GM18861 (cell line): ENCODE measurements at regions not wholly inside any gene's neighbourhood (a gene's known extent, or its start where the extent isn't known, plus 50 kb on each side); places are given as distances from the start of the nearest gene placed in this dataset.
"Not testable (repeated sequence)": the region's sequence is repeated elsewhere in the genome, so short reads cannot be mapped to it uniquely, and the experiment has no call there.

Experiments
- ATAC-seq: cut with Tn5 transposase; IDR thresholded peaks from one replicate; pipeline ENCODE4 v1.9.1; 2021; ENCODE audit not compliant: unreplicated experiment

DNA sequence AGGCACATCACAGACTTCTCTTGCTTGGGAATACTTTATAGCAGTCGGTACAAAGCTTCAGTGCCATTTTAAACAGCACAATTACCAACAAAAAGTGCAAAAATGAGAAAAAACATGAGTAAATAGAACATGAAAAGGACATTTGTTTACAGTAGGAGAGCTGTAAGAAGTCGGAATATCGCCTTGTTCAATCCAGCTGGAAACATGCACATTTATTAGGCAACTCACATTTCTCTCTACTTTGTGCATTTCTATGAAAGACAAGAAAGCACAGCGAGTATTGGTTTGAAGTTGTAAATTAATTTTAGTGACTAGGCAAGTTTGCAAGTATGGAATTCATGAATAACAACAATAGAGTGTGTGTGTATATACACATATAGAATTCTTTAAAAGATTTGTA lies 484.7 kb downstream of the DACH1 start:
- ATAC-seq: no peak

DNA sequence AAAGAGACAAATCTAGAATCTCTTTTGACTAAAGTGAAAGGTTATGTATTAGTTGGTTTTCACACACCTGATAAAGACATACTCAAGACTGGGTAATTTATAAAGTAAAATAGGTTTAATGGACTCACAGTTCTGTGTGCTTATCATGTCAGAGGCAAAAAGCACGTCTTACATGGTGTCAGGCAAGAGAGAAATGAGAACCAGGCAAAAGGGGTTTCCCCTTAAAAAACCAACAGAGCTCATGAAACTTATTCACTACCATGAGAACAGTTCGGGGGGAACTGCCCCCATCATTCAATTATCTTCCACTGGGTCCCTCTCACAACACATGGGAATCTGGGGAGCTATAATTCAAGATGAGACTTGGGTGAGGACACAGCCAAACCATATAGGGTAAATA lies 486.8 kb downstream of the DACH1 start:
- ATAC-seq: no peak

DNA sequence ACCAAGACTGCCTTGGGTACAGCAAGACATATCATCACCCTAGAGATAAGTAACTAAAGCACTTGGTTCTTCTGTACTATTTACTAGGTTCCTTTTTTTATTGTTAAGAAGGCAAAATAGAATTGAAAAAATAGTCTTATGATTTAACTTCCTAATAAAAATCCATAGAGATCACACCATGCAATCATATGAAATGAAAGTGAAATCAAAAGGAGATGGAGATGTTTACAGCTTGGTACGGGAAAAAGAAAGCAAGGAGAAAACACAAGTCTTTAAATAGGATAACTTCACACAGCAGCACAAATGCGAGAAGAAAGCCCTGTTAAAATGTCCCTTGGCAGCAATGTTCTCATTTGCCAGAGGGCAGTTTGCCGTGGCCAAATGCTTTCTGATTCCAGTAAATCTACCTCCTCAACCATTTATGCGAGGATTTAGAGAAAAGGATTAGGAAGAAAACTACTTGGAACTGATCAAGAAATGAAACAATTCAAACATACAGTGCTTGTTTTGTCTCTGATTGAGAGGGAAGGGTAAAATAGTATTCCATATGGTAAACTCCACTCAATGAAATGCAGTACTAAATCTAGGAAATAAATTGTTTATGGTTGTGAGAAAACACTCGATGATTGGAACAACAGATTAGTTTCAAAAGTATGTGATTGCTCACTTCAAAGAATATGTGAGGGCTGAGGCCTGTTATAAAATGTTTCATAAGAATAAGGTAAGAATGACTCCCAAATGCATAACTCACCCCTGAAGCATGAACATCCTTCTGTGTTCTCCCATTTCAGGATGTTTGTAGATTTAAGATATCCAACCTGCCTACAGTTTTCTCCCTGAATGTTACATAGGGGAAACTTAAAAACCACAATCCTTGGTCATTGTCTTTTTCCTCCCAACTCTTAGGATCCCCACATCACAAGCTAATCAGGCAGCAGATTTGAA lies 487.8 kb downstream of the DACH1 start:
- ATAC-seq: no peak

DNA sequence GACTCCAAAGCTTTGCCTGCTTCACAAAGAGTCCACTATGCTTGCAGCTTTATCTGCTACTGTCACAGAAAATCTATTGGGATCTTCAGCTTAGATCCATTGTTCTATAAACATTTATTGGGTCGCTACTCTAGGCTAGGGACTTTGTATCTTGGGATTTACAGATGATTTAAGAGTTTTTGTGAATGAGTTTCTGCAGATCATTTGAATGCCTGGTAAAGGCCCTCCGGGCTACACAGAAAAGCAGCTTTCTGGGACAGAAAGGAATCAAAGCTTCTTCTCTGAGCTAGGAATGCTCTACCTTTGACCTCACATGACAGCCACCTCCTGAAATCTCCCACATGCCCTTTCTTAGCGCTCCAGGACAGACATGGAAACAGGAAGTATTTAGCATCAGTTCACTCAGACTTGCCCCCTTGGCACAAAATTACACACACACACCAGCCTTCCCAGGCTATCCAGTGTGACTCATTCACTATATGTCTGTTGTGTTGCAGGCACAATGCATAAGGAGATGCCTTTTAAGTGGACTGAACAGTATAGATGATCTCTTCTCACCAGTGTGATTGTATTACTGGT lies 492.4 kb downstream of the DACH1 start:
- ATAC-seq: no peak

DNA sequence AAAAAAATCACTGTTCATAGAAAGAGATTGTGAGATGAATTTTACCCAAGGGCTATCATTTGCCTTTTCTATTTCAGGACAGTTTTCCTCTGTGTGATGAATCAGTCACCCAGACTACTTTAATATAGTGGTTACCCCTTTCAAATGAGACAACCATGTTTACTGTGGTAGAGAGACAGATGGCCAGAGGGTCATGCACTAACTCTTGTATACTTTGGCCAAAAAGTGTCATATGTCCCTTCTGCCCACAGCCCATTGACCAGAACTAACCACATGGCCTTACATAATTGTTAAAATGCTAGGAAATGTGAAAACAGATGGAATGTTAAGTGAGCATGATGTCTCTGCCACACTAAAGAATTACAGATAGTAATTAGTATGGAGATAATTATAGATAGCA lies 498.7 kb downstream of the DACH1 start:
- no peak for ATAC-seq

DNA sequence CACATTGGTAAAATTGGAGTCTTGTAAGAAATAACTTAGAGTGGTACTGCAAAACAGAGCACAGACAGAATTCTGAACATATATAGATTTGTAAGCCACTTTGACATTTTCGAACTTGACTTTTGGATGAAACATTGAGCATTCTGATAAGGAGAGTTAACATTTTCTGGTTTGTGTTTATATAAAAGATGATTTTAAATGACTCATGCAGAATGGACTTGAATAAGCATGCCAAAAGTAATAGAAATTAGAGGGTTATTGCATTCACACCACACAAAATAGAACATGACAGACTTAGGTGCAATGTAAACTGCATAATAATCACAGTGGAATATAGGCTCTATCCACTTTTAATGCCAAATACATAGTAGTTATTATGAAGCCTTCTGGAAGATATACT lies 507.0 kb downstream of the DACH1 start:
- ATAC-seq: no peak

DNA sequence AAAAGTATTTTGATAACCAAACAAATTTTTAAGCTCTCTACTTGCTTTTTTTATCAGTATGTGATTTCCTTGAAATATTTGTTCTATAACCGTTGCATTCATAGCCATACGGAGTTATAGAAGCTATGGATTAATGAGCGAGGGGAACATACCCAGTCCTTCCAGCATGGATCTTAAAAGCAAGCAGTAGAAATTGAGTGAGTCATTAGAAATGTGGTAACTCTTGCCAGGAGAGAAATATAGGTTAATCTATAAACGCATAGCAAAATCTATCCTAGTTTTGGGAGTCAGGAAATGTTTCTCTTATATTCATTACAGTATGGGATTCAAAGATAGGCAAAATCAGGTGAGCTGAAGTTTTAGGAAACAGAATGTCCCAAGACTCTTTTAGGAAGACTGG lies 507.4 kb downstream of the DACH1 start:
- no peak for ATAC-seq

DNA sequence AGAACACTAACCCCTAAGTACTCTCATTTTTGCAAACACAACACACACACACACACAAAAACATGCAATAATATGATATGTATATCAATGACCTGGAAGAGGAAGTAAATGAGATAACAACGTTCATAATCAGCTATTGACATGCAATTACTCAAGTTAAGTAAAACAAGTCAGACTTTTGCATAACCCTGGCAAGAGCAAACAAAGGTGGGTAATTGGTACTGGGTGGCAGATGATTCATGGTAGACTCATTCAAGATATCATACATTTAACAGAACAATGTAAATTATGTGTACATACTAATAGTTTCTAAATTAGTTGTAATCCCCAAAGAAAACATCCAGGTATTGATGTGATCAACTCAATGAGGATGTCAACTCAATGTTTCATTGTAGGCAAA lies 508.8 kb downstream of the DACH1 start:
- ATAC-seq: no peak

DNA sequence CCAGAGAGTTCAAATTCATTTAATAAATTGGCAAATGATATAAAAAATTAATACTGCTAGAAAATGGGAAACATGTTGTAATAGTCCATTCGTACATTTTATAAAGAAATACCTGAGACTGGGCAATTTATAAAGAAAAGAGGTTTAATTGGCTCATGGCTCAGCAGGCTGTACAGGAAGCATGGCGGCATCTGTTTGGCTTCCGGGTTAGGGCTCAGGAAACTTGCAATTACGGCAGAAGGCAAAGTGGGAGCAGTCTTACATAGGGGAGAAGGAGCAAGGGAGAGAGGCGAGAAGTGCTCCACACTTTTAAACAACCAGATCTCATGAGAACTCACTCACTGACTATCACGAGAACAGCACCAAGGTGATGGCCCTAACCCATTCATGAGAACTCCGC lies 512.0 kb downstream of the DACH1 start:
- ATAC-seq: no peak

DNA sequence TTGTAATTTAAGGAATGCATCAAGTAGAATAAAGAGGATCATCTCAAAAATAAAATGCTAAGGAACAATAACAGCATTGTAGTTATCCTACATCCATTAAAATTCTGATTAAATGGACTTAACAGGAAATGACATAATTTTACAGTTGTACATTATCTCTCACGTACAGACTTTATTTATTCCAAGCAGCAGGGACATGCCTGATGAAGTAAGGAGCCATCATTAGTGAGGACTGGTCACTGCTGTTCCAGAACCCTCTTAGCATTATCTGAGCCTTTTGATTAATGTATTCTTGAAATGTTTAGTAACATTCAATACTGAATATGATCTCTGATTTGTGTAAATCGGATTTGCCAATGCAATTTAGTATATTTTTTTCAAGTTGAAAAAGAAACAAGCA lies 516.1 kb downstream of the DACH1 start:
- no peak for ATAC-seq

DNA sequence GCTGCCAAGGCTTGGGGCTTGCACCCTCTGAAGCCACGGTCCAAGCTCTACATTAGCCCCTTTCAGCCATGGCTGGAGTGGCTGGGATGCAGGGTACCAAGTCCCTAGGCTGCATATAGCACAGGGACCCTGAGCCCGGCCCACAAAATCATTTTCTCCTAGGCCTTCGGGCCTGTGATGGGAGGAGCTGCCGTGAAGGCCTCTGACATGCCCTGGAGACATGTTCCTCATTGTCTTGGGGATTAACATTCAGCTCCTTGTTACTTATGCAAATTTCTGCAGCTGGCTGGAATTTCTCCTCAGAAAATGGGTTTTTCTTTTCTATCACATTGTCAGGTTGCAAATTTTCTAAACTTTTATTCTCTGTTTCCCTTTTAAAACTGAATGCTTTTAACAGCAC lies 521.1 kb downstream of the DACH1 start:
- not testable (repeated sequence) for ATAC-seq

DNA sequence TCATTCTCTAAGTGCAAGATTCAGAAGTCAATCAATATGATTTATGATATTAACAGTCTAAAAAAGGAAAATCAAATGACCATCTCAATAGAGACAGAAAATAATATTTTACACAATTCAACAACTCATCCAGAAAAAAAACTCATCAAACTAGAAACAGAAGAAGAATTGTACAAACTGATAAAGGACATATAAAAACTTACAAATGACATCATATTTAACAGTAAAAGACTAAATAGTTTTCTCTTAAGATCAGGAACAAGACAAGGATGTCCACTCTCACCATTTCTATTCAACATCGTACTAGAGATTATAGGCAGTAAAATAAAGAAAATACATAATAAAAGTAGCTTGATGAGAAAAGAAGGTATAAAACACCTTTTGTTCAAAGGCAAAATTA lies 527.3 kb downstream of the DACH1 start:
- no peak for ATAC-seq

DNA sequence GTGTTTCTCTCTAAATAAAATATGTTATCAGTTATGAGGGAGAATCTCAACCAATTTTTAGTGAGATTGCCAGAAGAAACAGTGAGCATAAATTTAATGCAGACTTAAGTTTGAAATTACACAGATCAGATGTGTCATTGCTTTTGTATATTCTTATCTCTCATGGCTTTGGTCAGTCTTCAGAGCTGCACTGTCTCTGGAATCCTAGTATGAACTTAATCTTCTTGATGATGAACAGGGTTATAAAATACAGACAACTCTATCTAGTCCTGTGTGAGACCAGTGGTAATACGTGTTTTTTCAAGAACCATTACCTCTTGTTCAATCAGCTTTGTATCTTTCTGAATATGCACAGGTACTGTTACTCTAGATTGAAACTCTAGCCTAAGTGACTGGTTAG lies 528.0 kb downstream of the DACH1 start:
- no peak for ATAC-seq

DNA sequence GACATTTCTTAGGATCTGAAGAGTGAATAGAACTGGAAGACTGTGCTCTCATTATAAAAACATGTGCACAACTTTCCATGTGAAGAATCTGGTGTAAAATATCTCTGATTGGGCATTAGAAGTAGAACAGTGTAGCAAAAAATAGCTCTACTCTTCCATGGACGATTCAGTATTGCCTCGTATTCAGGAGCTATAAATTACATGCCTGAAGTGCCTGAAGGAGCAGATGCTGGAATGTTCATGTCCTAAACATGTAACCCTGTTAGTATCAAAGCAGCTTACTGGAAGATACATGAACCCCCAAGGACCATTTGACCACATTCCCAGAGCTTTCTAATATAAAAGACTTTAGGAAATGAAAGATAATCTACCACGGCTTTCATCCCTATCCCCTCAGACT lies 528.9 kb downstream of the DACH1 start:
- ATAC-seq: no peak

DNA sequence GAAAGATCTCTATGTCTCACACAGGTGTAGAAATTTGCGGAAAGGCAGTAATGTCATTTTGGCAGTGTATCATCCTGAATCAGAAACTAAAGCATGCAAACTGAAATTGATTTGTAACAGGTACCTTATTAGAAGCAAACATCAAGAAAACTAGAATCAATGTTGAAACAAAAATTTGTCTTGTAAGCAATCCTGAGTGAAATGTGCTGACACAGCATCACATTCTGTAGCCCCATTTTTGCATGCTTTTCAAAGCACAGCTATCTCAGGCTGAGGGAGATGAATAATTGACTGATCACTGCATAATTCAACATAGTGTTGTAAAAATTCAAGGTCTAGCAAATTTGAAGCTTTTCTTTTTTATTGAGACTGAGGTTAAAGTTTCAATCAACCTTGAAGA lies 539.7 kb downstream of the DACH1 start:
- no peak for ATAC-seq

DNA sequence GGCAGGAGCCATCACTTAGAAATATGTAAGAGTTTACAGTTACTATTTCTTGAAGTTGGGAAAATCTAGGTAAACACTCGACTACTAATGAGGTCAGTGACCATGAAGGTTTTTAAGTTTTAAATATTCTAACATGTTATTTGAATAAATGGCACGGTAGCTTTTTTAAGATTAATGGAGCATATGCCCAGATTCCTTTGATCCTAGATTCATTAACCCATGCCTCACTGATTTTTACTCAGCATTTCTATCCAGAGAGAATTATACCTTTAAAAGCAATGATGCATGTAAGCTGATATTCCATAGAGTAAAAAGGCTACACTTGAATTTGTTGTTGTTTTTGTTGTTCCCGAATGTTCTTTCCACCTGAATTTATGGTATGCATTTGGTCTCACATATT lies 541.4 kb downstream of the DACH1 start:
- ATAC-seq: no peak

DNA sequence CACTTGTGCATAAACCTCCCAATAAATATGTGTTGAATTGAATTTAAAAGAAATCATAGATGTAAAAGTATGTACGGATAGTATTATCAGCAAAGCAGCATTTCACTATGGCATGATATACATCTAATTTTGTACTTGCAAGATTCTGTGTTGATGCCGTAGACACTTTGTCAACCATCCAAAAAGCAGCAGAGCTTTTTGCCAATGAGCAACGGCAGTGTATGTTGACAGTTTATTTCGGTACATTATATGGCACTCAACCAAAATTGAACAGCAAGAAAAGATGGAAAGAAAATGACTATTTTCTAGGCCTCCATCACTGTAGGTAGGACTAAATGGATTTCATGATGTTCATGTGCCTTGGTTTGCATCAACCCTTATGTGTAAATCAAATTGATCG lies 543.7 kb downstream of the DACH1 start:
- no peak for ATAC-seq

DNA sequence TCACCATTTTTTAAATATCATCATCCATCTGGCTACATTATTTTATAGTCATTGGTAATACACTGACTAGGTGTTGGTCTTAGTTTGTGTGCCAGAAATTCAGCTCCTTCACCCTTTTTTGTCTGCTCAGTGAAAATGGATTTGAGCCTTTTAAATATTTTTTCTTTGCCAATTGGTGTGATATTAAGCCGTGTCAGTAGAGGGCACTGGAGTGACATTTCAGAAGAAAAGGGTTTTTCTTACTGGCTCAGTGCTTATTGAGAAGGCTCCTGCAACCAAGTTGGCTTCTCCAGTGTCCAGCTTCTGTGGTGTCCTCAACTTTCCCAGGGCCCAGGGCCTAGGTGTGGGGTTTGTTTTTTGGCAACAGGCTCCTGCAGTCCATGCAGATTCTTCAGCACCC lies 546.6 kb downstream of the DACH1 start:
- ATAC-seq: no peak

DNA sequence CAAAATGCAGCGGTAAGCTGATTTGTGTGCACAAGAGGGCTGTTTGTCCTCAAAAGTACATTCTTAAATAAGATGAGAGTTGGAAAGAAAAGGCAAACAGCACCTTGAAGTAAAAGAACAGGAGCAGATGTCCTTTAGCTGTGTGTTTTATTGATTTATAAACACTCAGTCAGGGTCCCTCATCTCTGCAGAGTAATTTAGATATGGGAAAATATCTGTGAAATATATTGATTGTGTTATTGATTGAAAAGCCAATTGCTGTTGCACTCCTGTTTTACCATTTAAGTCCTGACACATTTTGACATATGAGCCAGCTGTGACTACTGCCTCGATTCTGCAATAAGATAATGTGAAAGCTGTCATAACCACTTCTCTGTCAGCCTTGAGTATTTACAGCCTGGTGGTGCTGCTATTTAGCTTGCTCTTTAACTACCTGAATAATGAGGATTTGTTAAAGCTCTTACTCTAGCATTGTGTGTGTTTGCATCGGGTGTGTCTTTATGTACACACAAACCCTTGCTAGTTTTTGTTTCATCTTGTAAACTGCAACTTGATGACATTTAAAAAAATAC lies 550.1 kb downstream of the DACH1 start:
- ATAC-seq: no peak

DNA sequence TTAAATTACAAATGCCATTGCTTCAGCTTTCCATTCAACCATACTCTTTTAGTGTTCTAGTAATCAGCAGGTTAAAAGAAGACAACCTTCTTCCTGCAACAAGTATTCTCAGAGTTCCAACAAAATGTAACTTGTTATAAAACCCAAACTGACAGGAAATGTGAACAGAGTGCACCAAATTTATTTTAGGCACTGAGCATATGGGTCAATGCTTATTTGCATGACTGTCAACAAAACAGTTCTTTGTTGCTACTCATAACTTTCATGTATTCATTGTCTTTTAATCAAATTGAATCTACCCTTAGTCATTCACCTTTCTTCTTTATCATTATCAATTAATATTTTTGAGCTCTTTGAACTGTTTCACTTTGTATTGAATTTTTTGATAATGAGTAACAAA lies 554.1 kb downstream of the DACH1 start:
- no peak for ATAC-seq

DNA sequence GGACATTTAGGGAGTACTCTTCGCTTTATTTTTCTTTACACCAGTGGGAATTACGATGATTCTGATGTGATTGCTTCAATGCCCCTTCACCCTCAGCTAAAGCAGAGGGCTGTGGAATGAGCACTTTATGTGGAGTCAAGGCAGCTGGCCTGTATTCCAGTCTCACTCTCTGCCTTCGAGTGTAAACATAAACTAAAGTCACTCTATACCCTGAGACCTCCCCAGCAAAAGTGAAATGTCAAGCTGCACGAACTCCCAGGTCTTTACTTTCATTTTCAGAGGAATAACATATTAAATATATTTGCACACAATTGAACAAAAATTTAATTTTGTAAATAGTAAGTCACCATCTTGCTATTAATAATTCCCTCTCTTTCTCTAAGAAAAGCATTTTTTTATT lies 557.1 kb downstream of the DACH1 start:
- ATAC-seq: no peak

DNA sequence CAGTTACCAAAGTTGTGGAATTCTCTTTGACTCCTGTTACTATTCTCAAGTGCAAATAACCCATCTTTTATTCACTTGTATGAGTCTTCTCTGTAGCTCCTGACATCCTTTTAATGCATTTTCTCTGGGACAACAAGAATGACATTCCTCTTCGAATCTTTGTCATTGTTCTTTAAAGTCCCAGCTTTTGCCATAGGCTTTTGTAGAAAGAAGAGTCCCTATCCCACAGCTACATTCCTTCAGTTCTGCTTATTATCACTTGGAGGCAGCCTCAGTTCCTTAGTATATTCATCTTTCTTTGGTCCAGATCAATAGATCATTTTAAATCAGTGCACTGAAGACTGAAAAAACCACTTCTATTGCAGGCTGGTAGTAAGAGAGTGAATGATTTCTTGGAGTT lies 560.2 kb downstream of the DACH1 start:
- no peak for ATAC-seq
